Suprapubic skin (tissue), 3 donors: ENCODE measurements at regions not wholly inside any gene's neighbourhood (a gene's known extent, or its start where the extent isn't known, plus 50 kb on each side); places are given as distances from the start of the nearest gene placed in this dataset.

Source experiments
- CTCF ChIP-seq, 2 donors: fragments of 200-600 bp in 1 of 2; fragments of 450-650 bp in 1 of 2; sonication (generic) in 1 of 2; IDR thresholded peaks; one replicate each; pipeline ENCODE4 v1.5.1; 2016 to 2019; ENCODE audit warnings: antibody characterized with exemption in 2 of 2, mild to moderate bottlenecking in 1 of 2, moderate library complexity in 1 of 2
- EP300 ChIP-seq: sonication (generic); formaldehyde crosslinking; IDR thresholded peaks from one replicate; pipeline ENCODE4 v1.6.1; 2017; ENCODE audit warnings: antibody characterized with exemption
- POLR2A ChIP-seq, 2 donors: fragments of 450-650 bp; IDR thresholded peaks; one replicate each; pipeline ENCODE4 v1.6.1; 2017; ENCODE audit warnings: antibody characterized with exemption in 2 of 2, mild to moderate bottlenecking in 2 of 2, moderate library complexity in 2 of 2

- TF ChIP-seq CTCF (IDR thresholded peaks at IDR 0.05) (no peak), POLR2A (IDR thresholded peaks at IDR 0.05) (no peak), EP300 (no peak)
Measured at GRCh38 chr12:68538726-68539614, 71.7 kb upstream of the RAP1B start.
